HG02938 (cell line): ENCODE measurements at regions not wholly inside any gene's neighbourhood (a gene's known extent, or its start where the extent isn't known, plus 50 kb on each side); places are given as distances from the start of the nearest gene placed in this dataset.

ENCODE experiments used
- ATAC-seq: cut with Tn5 transposase; IDR thresholded peaks from one replicate; pipeline ENCODE4 v1.9.1; 2021; ENCODE audit warnings: mild to moderate bottlenecking, moderate library complexity; ENCODE audit not compliant: unreplicated experiment

GRCh38 chr1:230517326-230517725, 91.2 kb upstream of the PGBD5 start:
- no peak for ATAC-seq

GRCh38 chr1:230516889-230517288, 90.8 kb upstream of the PGBD5 start:
- ATAC-seq: no peak

GRCh38 chr1:230515451-230516145, 89.5 kb upstream of the PGBD5 start:
- no peak for ATAC-seq

DNA sequence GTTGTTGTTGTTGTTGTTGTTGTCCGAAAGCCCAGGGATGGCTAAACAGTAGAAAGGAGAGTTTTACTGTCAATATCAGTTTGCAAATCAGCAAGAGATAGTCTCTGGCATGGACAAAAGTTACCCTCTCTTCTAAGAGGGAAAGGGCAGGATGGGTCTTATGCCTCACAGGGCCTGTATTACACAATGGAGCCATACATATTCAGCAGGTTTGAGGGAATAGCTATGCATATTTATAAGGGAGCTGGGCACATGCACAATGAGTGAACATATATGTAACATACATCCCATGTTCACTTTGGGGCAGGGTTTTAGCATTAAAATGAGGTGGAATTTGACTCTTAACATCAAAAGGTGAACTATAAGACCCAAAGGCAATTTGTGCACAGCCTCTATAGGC, 84.4 kb upstream of the PGBD5 start:
- ATAC-seq: no peak

DNA sequence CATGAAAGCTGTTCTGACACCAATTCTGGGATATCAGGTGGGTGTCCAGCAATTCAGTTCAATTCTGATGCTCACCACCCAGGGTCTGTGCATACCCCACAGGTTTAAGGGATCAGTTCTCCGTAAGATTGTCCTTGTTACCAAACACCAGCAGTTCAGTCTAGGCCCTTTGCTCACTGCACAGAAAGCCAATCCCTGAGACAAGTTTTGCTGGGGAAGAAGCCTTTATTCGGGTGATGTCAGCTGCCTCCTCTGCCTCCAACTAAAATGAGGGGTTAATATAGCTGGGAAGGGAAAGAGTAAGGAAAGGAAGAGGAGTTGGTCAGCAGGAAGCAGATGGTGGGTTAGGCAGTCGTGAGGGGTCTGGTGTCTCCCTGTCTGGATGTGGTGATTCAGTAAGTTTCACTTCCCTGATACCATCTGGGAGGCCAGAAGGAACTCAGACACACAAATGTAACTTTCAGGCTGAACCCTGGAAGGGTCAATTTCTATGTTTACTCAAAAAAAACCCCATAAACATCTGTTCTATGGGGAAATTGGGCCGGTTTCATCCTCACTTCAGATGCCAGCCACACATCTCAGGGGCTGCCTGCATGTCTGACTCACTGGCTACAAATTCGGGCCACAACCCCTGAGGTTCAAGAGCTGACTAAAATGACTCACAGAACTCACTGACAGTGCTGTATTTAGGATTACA, 83.3 kb upstream of the PGBD5 start:
- ATAC-seq: peak; percentile 63

GRCh38 chr1:230507666-230508402, 81.7 kb upstream of the PGBD5 start:
- ATAC-seq: no peak

GRCh38 chr1:230507236-230507635, 81.1 kb upstream of the PGBD5 start:
- no peak for ATAC-seq

GRCh38 chr1:230506451-230506850, 80.3 kb upstream of the PGBD5 start:
- no peak for ATAC-seq

GRCh38 chr1:230504310-230504709, 78.2 kb upstream of the PGBD5 start:
- ATAC-seq: no peak

GRCh38 chr1:230503726-230504125, 77.6 kb upstream of the PGBD5 start:
- ATAC-seq: no peak

DNA sequence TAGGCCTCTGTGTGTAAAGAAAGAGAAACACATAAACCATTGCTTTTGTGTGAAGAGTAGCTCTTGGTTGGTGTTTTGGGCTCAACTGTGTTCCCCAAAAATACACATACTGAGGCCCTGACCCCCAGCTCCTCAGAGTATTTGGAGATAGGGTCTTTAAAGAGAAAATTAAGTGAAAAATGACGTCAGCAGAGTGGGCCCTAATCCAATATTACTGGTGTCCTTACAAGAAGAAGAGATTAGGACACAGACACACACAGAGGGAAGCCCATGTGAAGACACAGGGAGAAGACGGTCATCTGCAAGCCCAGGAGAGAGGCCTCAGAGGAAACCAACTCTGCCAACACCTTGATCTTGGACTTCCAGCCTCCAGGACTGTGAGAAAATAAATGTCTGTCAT, 76.9 kb upstream of the PGBD5 start:
- no peak for ATAC-seq

DNA sequence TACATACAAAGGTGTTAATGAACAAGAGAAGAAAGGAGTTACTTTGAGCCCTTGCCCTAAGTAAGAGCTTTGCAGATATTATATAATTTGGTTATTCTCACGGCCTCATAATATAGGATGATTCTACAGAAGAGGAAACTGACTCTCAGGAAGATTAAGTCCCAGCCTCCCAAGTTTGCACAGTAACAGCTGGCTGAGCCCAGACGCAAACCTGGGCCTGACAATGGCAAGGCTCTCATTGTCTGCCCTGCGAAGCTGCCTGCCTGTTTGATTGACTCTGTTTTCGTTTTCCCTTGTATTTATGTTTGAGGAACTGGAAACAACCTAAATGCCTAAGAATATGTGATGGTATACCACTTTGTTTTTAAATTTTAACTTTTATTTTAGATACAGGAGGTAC, 76.2 kb upstream of the PGBD5 start:
- no peak for ATAC-seq

GRCh38 chr1:230501849-230502248, 75.7 kb upstream of the PGBD5 start:
- ATAC-seq: no peak

- no peak for ATAC-seq
Observed at GRCh38 chr1:230501242-230501641, 75.1 kb upstream of the PGBD5 start.

DNA sequence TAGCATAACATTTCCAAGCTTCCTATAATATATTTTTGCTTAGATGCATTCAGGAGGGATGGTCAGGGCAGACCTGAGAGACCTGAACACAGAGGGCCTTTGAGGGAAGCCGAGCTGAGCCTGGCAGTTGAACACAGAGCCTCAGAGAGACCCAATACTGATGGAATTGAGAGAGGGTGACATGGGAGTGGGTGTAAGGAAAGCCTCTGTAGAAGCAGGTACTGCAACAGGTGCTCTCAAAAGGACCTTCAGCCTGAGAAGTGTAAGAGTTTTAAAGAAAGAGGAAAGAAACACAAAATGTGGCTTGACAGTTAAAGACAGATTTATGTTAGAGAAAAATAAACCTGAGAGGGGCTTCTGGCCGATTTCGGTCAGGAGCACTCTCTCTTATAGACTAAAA, 73.9 kb upstream of the PGBD5 start:
- no peak for ATAC-seq

DNA sequence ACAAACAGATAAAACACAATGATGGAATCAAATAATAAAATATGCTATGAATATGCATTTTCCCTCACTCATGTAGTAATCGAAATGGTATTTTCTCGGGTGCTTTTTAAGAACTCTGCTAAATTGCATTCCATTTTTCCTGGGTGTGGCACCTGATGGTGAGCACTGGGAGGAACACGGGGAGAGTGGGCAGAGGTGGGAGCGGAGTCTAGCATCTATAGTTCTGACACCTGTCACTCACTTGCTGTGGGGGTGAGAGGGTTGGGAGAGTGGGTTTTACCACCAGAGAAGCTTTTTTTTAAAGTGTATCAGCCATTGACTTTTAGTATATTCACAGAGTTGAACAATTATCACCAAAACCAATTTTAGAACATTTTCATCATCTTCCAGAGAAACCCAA, 73.4 kb upstream of the PGBD5 start:
- ATAC-seq: no peak

- ATAC-seq: no peak
Observed at GRCh38 chr1:230498704-230499103, 72.6 kb upstream of the PGBD5 start.

DNA sequence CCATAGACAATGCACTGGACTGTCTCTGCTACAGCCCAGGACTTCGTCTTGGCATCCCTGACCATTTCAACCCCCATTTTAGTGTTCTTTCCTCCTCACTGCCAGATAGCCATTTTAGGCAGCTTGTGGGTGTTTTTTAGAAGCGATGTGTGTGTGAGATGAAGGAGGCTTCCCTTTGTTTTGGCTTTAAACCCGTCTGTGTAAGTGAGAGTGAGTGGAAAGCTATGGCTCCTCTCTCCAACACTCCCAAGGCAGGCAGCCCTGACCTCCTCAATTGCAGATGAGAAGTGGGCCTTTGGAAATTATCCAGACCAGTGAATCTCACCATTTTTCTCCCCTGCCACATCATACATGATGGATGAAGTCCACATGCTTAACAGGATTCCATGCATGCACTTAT, 70.3 kb upstream of the PGBD5 start:
- no peak for ATAC-seq

GRCh38 chr1:230495891-230496385, 69.8 kb upstream of the PGBD5 start:
- no peak for ATAC-seq

DNA sequence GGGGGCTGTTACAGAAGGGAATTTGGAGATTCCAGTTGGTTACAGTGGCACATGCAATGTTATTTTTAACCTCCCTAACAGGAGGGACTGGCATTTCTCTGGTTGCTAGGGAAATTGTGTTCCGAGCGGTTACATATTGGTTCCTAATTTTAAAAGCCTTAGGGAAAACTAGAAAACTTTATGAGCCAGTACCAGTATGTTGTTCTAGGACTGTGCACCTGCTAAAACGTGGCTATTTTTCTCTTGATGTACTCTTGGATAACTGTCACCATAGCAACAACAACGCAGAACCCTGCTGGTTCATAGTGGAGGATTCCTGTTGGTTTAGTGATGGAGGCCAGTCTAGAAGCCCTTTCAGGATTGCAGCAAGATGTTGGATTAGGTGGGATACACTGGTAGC, 68.9 kb upstream of the PGBD5 start:
- ATAC-seq: no peak

- no peak for ATAC-seq
Observed at GRCh38 chr1:230494514-230494913, 68.4 kb upstream of the PGBD5 start.

DNA sequence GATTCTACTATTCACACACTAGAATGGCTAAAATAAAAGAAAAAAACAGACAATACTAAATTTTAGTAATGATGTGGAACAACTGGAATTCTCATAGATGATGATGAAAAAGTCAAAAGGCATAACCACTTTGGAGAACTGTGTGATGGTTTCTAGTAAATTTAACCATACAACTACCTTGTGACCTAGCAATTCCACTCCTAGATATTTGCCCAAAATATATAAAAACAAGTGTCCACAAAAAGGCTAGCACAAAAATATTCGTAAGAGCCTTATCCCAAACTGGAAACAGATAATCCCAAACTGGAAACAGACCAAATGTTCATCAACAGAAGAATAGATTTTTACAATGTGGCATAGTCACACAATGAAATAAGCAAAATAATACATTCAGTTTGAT, 67.9 kb upstream of the PGBD5 start:
- no peak for ATAC-seq
